ENCODE measurements at regions not wholly inside any gene's neighbourhood (a gene's known extent, or its start where the extent isn't known, plus 50 kb on each side); places are given as distances from the start of the nearest gene placed in this dataset.

DNA sequence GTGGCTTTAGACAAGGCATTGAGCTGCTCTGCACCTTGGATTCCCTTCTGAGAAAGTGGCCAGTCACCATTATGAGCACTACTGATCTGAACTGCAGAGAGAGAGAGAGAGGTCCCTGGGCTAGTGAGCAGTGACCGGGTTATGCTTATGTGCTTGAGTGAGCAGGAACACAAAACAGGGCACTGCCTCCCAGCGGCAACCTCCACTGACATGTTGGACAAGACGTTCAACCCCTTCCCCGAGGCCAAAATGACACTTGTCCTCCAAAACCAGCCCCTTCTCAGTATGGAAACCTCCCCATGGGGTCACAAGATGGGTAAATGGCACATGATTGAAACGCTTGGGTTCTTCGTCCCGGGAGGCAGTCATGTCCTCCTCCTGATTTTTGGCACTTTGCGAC, 339.4 kb upstream of the ZMIZ1 start:
- DNase-seq = no peak

DNA sequence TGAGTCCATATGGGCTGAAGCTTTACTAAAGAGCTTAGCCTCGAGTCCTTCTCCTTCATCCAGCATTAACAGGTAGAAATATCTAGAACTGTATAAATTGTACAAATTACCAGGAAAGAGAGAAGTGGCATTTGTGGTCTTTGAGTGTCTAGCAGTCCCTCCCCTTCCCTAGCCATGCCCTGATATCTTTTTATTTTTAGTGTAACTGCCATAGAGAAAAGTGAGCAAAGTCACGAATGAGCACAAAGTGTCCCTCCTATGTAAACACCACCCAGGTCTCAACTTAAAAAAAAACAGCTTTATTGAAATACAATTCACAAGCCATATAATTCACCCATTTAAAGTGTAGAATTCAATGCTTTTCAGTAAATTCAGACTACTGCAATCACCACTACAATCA, 339.0 kb upstream of the ZMIZ1 start:
- no peak for DNase-seq

DNA sequence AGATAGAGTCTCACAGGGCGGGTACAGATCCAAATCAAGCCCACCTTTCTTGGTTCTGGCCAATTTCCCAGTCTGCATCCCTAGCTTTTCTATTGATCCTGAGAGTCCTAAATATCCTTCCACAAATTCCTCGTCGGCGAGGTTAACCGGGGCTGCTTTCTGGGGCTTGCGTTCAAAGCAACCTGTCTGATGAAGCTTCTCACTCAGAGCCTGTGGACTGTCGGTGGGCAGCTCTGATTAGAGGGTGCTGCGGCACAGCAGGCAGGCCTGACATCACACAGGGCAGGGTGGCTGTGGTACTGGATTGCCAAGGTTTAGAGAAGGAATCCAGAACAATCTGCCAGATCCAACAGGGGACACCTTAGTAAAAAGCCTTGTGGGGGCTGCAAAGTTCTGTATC, 338.0 kb upstream of the ZMIZ1 start:
- DNase-seq = no peak

DNA sequence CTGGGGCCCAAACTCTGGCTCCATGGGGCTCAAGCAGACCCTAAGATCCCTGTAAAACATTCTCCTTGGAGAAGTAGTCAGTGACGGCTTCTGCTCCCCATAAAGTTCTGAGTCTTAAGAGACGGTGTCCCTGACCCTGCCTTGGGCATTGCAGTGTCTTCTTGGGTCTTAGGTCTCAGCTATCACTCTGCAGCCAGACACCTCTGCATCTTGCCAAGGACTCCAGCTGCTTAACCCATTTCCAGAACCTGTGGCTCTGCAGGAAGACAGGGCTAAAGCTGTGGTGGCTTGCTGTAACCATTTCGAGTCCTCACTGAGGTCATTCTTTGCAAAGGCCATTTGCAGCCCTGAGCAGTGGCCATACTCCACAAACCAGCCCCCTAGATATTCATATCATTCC, 337.1 kb upstream of the ZMIZ1 start:
- DNase-seq = no peak

DNA sequence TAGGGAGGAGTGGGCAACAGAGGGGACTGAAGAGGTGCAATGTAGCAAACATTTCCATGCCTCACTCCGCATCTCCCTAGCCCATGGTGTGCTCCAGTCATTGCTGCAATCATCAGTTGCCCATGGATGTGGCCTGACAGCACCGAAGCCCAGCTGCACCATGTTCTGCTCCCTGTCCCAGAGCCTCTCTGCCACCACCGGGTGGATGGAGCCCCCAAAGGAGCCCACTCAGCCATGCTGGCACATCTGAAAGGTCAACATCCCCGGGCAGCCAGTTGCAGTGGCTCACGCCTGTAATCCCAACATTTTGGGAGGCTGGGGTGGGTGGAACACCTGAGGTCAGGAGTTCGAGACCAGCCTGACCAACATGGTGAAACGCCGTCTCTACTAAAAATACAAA, 336.4 kb upstream of the ZMIZ1 start:
- no peak for DNase-seq

DNA sequence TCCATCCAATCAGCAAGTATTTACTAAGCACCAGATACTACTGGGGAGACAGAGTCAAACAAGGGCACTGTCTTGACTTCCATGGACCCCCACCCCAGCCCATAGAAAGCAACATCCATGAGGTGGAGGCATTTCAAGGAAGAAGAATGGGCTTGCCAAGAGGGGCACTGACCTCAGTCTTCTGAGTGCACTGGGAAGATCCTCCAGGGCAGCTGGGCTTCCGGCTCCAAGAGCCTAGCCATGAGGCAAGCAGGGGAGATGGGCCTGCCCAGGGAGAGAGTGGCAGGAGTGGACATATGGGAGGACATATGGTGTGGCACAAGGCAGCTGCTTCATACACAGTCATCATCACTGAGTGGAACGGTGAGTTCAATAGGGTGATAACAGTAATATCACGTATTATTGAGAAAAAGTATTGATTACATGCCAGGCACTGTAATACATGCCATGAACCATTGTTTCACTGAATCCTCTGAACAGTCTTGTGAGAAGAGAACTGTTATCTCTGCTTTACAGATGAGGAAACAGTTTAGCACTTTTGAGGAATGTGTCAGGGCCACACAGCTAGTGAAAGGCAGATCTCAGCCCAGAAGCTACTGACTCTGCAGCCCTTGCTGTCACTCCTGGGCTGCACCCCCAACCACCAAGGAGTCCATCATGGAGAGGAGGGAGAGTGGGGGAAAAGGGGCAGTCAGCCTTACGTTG, 331.7 kb upstream of the ZMIZ1 start:
- DNase-seq = peak; percentile 29

DNA sequence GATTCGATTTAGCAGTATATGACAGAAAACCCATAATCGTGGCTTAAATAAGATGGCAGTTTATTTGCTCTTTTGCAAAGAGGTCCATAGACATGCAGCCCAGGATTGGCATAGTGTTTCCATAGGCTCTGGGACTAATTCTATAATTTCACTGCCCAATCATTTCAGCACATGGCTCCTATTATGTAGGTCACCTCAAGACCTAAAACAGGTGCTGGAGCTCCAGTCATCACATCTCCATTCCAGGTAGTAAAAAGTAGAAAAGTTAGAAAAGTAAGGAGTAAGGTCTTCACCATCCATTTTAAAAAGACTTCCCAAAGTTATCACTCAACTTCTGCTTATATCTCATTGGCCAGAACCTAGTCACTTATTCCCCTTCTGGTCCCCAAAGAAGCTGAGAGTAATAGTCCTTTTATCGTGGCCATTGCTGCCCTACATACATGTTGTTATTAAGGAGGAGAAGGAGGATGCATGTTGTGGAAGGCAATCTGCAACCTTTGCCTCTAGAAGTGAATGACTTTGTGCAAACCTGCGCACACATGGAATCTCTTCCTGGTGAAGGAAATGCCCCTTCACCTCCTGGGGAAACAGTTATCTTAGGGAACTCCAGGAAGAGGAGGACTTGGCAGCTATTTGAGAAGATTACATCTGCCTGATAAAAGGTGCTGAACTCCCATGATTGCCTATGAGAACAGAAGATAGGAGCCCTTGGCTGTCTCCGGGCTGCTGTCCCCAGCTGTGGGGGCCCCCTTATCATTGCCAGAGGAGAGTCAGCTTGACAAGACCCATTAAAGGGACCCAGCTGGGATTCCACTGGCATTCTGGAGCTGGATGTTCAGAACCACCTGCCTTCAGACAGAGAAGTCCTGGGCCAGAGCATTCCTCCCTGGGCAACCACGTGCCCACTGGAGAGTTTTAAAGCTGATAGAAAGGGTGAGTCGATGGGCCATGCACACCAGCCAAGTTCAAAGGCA, 330.6 kb upstream of the ZMIZ1 start:
- DNase-seq = no peak

DNA sequence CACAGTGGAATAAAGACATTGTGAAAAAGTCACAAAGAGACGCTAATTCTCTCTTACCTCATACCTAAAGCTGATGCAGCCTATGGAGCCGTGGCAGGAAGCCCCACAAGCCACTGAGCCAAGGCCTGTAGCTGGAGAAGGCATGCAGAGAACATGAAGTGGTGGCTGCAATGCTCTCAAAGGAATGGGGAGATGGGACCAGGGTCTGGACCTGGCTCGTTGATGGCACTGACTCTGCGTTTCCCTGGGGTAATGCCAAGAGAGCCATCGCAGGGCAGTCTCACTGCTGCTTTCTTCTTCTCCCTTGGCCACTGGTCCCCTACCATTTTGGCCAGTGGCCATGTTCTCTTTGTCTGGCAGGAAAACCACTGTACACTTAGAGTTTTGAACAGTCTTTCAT, 329.9 kb upstream of the ZMIZ1 start:
- DNase-seq = no peak

DNA sequence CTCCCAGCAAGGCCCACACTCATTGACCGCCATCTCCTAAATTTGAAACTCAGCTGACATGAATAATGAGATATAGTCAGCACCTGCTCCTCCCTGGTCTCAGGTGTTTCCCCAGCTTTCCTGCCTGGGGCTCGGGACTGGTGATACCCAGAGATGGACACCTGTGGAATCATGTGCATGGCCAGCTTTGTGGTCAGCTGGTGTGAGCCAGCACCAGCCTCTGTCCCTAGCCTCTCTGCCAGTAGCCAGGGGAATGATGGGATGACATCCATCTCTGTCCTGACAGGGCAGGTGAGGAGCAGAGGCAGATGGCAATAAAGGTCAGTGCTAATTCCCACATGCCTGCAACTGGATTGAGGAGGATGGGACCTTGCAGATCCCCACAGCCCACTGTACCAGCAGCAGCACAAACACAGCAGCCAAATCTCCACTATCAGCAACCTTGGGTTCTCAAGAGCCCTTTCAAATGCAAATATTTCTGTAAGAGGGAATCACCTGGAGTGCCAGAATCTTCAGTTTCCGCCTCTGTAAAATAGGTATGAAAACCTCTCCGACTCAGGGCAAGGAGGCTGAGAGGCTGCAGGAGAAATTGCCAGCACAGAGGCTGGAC, 329.2 kb upstream of the ZMIZ1 start:
- no peak for DNase-seq

DNA sequence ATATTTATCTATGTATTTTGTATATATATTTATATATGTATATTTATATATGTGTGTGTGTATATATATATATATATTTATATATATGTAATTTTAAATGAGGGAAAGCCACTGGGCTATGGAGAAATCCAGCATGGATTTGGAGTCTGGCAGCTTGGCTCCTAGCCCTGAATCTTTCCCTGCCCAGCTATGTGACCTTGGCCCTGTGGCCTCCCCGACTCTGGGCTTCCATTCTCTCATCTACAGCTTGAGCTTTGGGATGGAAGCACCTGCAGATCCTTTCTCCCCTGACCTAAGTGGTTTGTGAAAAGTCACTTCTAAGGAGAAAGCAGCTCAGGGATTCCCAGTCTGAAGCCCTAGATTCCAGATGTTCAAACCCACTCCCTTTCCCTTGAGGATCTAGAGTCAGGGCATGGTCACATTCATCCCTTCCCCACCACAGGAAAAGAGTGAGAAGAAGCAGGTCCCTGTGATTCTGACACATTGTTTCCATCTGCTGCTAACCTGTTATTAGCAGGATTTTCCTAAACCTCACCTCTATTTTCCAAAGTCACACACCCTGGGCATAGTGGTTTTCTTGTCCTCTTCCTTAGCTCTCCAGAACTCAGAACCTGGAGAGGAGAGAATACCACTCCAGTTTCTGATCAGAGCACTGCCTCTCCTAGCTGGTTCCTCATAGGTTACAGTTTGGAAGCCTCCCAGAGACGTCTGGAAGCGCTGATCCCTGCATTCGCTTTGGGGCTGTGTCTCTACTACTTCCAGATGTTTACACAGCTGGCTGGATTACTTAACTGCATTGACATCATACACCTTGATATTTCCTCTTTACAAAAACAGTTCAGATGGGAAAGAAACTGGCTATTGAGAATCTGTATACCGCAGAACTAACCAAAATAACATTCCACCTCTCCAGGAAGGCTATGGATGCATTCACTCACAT, 327.5 kb upstream of the ZMIZ1 start:
- no peak for DNase-seq

DNA sequence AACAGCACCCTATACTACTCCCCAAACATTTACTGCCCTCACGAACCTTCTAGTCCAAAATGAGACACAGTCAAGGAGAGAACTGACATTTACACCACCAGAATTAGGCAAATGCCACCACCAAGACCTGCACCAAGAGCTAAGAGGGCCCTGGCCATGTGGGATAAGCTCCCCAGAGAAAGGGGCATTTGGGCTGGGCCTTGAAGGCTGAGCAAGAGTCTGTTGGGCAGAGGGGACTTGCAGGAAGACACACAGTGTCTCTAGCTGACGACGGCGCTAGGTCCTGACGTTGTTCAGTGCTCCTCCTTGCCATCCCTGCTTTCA, 326.4 kb upstream of the ZMIZ1 start:
- DNase-seq = no peak

DNA sequence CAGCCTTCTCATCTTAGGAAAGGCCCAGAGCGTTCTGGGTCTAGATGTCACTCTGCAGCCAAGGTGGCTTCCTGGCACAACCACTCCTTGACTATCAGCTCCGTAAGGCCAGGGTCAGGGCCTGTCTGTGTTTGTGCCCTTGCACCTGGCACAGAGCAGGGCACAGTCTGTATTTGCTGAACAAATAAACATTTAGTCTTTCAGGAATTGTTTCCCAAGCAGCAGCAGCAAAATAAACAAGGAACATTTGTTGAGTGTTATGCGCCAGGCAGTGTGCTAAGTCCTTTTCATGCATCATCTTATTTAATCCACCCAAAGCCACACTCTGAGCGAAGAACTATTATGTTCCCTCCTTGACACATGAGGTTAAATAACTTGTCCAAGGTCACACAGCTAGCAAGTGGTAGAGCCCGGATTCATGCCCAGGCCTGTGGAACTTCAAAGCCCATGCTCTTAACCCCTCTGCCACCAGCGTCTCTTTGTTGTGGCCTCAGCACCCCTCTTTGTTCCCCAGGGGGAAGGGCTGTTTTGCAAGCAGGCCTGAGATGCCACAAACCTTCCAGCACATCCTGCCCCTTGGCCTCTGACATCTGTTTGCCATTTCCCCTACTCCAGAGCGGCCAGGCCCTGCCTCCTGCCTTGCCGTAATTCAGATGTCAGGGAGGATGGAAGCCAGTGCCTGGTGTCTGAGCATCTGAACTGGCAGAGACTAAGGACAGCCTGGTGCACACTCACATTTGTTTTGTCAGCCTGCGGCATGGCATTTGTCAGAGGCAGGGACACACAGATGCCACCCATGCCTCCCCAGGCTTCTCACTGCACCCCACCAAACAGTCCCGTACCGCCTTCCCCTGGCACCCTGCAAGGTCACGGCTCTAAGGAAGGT, 325.8 kb upstream of the ZMIZ1 start:
- no peak for DNase-seq

DNA sequence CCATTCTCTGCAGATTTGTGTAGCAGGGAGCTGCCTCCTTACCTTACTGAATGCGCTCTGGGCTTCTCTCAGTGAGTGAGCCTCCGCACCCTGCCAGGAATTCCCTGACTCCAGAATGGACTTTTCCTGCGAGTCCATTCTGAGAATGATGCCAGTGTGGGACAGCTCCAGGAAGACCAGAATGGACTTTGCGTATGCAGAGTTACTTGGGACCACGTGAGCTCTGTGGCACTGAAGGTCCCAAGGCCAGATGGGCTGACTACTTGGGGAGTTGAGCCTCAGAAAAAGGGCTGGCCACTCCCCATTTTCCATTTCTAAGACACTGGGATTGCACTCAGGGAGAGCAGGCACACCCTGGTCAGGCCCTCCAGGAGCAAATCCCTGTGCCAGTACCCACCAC, 324.7 kb upstream of the ZMIZ1 start:
- DNase-seq = no peak

DNA sequence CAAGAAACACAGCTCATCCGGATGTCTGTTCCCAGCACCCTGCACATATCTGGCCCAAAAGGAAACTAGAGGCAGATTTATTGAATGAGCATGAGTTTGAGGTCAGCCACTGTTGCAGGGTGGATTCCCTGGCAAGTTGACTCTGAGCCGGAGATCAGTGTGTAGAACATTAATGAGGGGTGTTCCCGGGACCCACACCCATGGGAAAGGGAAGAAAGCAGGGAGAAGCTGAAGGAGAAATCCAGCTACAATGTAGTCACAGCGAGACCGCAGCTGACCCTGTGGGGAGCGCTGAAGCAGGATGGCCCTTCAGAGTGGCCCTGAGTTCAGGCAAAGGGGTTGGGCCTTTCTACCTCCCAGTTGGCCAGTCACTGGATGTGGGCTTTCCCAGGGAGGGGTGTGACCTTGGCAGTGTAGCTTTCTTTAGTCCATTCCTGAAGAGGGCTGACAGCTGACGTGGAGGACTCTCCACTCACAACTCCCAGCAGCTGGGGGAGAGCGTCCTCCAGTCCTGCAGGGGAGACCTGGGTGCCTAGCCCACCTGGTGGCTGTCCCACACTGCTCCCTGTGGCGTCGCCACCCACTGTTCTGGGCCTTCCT, 324.2 kb upstream of the ZMIZ1 start:
- DNase-seq = no peak

DNA sequence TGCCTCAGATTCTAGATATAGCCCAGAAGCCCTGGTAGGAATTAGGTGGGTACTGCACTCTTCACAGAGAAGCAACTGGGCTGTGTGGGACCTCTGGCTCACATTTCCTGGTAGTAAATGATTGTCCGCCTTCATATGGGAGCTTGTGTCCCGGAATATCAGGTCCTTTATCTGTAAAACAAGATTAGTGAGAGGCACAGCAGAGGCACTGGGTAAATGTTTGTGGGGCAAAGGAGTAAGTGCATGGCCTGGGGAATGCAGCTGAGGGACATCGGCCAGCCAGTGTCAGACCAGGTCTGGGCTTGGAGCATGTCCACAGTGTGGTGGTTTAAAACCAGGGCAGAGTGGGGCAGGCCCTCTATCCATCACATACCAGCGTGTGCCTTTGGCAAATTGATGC, 323.3 kb upstream of the ZMIZ1 start:
- DNase-seq = no peak

DNA sequence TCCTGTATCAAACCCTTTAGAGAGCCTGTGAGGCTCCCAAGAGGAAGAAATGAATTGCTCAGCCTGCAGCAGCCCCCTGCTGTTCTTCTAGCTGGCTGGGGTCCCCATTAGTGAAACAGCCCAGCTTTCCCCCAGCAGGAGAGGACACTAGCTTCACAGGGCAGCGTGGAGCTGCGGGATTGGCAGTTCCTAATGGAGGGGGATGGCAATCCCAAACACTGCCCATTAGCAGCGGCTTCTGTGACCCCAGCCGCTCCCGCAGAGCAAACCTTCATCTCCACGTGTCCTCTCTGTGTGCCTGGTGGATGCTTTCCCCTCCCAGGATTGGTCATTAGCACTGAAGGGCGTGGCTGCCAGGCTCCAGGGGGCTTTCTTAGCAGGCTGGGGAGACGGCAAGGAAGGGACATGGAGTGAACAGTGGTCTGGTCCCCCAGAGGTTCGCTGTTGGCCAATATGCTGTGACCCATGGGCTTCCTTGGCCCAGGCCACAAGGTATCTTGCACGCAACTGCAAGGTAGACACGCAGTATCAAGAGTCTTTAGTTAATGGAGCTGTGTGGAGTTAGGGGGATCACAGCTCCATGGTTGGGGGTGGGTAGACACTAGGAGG, 322.5 kb upstream of the ZMIZ1 start:
- DNase-seq = no peak

DNA sequence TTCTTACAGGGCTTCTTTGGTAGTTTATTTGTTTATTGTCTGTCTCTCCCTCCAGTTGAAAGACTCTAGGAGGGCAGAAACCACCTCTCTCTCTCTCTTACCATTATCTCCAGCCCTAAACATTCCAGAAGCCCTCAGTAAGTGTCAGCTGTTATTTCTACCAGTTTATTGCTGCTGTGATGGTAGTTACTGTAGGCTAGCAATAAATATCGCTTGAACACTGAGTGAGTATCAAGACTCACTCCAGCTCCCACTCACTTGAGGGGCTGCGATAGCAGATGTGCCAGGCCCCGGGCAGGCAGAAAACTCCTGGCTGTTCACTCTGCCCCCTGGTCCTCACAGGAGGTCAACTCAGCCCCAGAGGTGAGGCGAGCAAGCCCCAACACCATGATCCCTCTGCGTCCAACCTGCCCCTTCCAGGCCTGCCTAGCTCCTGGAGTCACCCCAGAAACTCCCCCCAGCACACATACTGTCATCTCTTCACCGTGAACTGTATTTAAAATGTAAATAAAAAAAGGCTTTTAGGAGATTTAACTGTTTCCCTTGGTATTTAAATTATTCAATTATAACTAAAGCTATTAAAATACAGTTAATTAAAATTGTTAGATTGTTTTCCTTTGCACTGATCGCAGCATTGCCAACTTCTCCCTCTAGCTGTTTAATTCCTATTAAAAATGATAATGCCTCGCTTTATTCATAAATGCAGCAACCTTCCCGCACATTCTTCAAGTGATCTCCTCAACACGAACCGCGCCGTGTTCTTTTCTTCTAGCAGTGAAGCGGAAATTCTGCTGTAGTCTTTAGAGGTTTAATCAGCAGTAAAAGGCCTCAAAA, 321.1 kb upstream of the ZMIZ1 start:
- DNase-seq = no peak

DNA sequence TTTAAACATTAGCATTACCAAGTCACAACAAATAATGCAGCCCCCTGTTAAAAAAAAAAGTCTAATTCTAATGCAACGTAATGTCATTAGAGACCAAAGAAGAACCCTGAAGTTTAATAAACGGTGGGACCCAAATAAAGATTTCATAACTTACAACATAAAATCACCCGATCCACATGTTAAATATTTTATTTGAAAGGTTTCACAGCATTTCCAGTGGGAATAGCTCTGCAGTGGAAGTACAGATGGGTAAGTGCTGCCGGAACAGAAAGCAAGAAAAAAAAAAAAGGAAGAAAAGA, 320.6 kb upstream of the ZMIZ1 start:
- no peak for DNase-seq

DNA sequence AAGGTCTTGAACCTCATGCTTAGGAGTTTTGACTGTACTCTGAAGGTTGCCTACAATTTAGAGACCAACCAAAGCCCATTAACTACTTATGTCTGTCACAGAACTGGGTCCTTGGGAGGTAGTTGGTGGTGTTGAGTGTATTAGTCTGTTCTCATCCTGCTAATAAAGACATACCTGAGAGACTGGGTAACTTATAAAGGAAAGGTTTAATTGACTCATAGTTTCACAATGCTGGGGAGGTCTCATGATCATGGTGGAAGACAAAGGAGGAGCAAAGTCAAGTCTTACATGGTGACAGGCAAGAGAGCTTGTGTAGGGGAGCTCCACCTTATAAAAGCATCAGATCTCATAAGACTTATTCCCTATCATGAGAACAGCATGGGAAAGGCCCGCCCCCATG, 319.6 kb upstream of the ZMIZ1 start:
- no peak for DNase-seq

DNA sequence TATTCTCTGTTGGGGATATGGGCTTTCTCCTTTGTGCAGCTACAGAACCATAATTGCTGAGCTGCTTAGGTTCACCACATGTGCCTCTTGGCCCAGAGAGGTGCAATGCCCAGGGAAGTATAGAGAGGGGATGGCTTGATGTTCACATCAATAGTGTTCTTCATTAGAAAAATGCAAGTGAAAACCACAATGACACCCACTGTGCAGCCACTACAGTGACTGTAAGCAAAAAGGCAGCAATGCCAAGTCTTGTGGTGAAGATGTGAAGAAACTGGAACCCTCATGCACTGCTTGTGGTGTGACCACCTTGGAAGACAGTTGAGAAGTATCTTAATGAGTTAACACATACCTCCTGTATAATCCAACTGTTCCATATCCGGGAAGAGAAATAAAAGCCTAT, 318.9 kb upstream of the ZMIZ1 start:
- DNase-seq = no peak

All from NCI-H524 treated with DMSO at 0.1 percent for 48 hours (cell line).